PC-3 (cell line): ENCODE measurements at regions not wholly inside any gene's neighbourhood (a gene's known extent, or its start where the extent isn't known, plus 50 kb on each side); places are given as distances from the start of the nearest gene placed in this dataset.

Source experiments
- CTCF ChIP-seq: fragments of 300-600 bp; sonication (generic); conservative IDR thresholded peaks from 2 replicates; pipeline ENCODE4 v1.5.1; 2017; ENCODE audit warnings: antibody characterized with exemption, low read depth, mild to moderate bottlenecking, low read length
- EZH2 ChIP-seq: fragments of 300-600 bp; sonication (generic); IDR thresholded peaks from one replicate; pipeline ENCODE4 v1.6.1; 2017; ENCODE audit warnings: antibody characterized with exemption, mild to moderate bottlenecking, low read length; ENCODE audit not compliant: unreplicated experiment
- EZH2phosphoT487 ChIP-seq: fragments of 300-600 bp; sonication (generic); IDR thresholded peaks from 2 replicates; pipeline ENCODE4 v1.6.1; 2018; ENCODE audit warnings: mild to moderate bottlenecking, antibody characterized with exemption, low read length, borderline replicate concordance

GRCh38 chr1:30405081-30405480, 318.3 kb downstream of the MATN1 start:
- TF ChIP-seq CTCF (no peak), EZH2 (no peak), EZH2phosphoT487 (no peak)
